NB4 (cell line): ENCODE measurements at regions not wholly inside any gene's neighbourhood (a gene's known extent, or its start where the extent isn't known, plus 50 kb on each side); places are given as distances from the start of the nearest gene placed in this dataset.

ENCODE experiments used
- MAX ChIP-seq: IDR thresholded peaks from 2 replicates; pipeline ENCODE4 v1.6.1; 2011; ENCODE audit warnings: low read depth, low read length
- TF ChIP-seq, protein P1 (sequence below): IDR thresholded peaks from one replicate; pipeline ENCODE4 v1.5.1; 2012; ENCODE audit warnings: low read depth, low read length

DNA sequence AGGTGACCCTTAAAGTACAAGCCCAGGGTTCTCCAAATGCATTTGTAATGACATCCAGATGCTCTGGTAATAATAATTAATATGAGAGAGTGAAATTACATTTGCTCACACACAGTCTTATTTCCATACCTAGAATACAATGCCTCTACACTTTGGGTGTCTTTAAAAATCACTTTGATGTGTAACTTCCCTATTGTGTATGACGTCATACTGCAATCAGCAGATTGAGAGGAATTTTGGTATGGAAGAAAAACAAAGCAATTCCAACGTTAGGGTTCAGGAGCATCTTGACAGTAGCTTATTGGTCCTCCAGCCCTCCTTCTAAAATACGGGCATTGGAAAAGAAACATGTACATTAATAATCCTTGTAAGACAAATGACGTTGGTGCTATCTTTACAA is 670.6 kb upstream of the ZNF385D start:
- TF ChIP-seq, protein P1, sequence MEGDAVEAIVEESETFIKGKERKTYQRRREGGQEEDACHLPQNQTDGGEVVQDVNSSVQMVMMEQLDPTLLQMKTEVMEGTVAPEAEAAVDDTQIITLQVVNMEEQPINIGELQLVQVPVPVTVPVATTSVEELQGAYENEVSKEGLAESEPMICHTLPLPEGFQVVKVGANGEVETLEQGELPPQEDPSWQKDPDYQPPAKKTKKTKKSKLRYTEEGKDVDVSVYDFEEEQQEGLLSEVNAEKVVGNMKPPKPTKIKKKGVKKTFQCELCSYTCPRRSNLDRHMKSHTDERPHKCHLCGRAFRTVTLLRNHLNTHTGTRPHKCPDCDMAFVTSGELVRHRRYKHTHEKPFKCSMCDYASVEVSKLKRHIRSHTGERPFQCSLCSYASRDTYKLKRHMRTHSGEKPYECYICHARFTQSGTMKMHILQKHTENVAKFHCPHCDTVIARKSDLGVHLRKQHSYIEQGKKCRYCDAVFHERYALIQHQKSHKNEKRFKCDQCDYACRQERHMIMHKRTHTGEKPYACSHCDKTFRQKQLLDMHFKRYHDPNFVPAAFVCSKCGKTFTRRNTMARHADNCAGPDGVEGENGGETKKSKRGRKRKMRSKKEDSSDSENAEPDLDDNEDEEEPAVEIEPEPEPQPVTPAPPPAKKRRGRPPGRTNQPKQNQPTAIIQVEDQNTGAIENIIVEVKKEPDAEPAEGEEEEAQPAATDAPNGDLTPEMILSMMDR: no peak
- no peak for TF ChIP-seq MAX
